ENCODE measurements at regions not wholly inside any gene's neighbourhood (a gene's known extent, or its start where the extent isn't known, plus 50 kb on each side); places are given as distances from the start of the nearest gene placed in this dataset.
A peak's percentile ranks its signal among the peaks of the same experiment; 100 is the strongest.
"Not testable (repeated sequence)": the region's sequence is repeated elsewhere in the genome, so short reads cannot be mapped to it uniquely, and the experiment has no call there.

DNA sequence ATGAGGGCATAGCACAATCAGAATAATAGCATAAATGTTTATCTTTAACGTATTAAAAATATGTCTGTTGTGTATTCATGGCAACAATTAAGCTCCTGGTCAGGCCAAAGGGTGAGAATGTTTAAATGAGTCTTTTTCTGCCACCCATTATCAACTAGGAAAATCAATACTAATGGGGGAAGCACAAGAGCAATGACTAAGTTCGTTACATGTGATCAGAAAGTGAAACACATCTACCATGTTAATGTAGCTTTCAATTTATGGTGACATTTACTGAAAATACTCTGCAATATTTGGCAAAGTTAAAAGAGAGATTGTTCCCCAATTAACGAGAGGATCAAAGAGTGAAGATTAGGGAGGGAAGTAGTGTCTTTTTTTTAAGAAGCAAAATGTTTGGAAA, 143.7 kb downstream of the NAA11 start:
- DNase-seq (ENCODE audit: low read depth), result no peak
- H3K4me3 ChIP-seq (ENCODE audit: low read depth, low read length), result no peak overlapping the region

DNA sequence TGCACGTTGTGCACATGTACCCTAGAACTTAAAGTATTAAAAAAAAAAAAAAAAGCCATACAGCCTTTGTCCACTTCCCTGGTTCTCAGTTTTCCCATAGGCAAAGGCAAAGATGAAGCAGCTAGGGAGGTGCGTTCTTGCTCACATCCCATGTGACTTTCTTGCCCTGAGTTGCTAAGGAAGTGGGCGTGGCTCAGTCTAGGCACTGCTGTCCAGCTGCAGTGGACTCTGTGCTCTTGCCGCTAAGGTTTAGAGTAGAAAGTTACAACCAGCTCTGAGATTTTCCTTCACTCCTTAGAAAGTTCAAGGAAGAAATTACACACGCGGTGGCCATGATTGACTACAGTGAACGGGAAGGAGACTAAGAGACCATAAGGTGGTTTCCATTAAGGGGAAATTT, 144.7 kb downstream of the NAA11 start:
- H3K4me3 ChIP-seq (ENCODE audit: low read depth, low read length), result no peak overlapping the region
- no peak for DNase-seq (ENCODE audit: low read depth)

DNA sequence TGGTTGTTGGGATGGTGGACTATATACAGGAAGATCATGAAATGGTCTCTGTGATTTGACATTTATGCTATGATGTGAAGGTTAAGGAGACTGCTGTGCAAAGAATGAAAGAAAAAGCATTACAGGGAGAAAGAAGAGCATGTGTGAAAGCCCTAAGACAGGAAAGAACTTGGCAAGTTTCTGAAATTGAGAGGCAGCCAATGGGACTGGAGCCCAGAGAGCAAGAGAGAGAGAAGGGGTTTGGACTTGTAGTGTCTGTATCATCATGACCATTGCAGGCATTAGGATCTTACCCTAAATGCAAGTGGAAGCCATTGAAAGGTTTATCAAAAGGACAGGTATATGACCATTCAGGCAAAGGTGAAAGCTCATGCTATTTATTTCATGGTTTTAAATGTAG, 147.1 kb downstream of the NAA11 start:
- H3K4me3 ChIP-seq (ENCODE audit: low read depth, low read length), result no peak overlapping the region
- DNase-seq (ENCODE audit: low read depth), result no peak

DNA sequence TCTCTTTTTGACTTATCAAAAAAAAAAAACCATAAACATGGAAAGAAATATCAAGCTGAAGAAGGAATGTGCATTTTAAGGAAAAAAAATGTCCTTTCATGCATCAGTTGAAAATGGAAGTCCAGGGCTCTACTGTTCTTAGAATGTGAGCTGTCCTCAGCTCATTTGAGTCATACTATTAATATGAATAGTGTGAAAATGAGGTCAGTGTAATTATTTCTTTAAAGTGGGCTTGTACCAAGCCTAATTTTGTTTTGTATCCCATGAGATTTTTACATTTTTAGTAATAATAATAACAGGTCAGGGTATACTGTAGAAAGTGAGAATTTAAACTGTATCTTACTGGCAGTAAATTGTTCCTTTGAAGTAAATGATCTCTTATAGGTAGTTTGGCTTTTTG, 148.5 kb downstream of the NAA11 start:
- no peak for DNase-seq (ENCODE audit: low read depth)
- no peak overlapping the region for H3K4me3 ChIP-seq (ENCODE audit: low read depth, low read length)

DNA sequence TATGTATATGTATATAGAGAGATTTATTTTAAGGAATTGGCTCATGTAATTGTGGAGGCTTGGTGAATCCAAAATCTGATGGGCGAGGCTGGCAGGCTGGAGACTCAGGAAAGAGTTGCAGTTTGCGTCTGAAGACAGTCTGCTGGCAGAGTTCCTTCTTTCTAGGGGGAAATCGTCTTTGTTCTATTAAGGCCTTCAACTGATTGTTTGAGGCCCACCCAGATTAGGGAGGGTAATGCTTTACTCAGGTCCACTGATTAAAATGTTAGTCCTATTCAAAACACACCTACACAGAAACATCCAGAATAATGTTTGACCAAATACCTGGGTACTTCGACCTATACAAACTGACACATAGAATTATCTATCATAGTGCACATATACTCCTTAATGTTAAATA, 149.5 kb downstream of the NAA11 start:
- no peak for DNase-seq (ENCODE audit: low read depth)
- H3K4me3 ChIP-seq (ENCODE audit: low read depth, low read length), result no peak overlapping the region

DNA sequence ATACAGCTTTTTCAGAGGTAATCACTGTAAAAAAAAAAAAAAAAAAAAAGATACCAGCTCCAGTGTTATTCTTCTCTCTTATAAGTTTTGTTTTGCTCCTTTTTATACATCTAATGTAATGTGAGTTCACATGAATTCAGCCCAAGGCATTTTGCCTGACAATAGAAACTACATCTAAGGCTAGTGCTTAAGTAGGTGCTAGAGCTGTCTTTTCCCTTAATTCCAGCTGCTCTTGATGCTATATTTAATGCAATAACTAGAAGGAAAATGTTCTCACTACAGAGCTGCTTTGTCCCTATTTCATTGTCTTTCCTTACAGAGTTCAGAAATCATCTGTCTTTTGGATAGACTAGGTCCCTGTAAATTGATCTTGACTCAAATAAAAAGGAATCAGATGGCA, 150.1 kb downstream of the NAA11 start:
- DNase-seq (ENCODE audit: low read depth), result no peak

DNA sequence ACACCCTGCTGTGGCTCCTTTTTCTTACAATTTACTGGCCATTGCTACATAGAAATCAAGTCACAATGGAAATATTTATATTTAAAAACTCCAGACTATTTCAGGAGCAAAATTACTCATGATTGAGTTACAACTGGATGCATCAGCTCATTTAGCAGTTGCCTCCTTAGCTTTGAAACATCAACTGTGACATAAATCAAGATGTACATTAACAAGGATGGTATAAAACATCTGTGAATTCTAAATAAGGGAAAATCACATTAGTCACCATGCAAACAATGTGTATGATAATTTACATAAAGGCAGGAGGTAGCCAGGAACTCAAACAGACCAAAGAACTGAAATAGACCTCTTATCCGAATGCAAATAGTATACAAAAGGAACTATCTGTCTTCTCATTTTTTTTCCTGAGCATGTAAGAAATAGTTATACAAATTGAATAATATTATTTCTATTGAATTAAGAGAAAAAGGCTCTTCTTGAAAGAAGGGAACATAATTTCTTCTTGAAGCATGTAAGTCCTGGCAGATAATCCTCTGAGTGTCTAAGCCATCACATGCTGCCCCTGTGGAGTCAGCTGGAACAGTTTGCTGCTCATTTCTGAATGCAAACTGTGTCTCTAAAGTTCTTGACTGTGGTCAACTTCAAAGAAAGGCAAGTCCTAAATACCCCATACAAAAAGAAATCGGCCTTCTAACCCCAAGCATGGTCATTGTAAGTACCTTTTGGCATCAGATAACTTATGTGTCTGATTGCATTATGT, 151.2 kb downstream of the NAA11 start:
- peak; percentile 1 for DNase-seq (ENCODE audit: low read depth)
- H3K4me3 ChIP-seq (ENCODE audit: low read depth, low read length), result no peak overlapping the region

More for the DNA sequence above, 150.1 kb downstream of the NAA11 start:
- no peak overlapping the region for H3K4me3 ChIP-seq (ENCODE audit: low read depth, low read length)

DNA sequence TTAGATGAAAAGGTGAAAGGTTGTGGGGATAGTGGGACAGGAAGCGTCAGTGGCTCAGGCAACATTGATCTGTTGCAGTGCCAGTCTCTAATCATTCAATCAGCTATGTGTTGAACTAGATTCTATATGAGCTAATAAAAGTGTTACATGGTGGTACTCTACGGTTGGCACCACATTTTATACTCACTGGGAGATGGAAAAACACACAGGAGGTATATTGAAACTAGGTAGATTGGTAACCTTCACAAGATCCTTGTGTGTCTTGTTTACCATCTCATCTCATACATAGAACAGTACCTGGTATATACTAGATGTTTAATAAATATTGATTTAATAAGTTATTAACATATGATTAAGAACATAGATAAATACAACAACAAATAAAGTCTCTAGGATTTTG, 152.7 kb downstream of the NAA11 start:
- H3K4me3 ChIP-seq (ENCODE audit: low read depth, low read length), result no peak overlapping the region
- no peak for DNase-seq (ENCODE audit: low read depth)

DNA sequence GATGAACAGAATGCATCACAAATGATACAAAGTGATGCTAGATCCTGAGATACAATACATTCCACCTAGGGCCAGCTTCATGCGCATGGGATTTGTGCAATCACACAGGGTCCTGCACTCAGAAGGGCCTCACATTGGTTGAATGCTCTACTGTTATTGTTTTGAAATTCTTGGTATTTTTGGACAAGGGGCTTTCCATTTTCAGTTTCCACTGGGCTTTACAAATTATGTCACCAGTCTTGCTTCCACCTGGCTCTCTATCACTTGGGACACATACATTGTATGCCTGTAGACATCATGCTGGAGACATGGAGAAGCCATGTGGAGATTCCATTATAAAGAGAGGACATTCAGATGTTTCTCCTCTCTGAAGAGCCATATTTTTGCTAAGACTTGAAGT, 155.8 kb downstream of the NAA11 start:
- no peak for DNase-seq (ENCODE audit: low read depth)
- H3K4me3 ChIP-seq (ENCODE audit: low read depth, low read length), result no peak overlapping the region

DNA sequence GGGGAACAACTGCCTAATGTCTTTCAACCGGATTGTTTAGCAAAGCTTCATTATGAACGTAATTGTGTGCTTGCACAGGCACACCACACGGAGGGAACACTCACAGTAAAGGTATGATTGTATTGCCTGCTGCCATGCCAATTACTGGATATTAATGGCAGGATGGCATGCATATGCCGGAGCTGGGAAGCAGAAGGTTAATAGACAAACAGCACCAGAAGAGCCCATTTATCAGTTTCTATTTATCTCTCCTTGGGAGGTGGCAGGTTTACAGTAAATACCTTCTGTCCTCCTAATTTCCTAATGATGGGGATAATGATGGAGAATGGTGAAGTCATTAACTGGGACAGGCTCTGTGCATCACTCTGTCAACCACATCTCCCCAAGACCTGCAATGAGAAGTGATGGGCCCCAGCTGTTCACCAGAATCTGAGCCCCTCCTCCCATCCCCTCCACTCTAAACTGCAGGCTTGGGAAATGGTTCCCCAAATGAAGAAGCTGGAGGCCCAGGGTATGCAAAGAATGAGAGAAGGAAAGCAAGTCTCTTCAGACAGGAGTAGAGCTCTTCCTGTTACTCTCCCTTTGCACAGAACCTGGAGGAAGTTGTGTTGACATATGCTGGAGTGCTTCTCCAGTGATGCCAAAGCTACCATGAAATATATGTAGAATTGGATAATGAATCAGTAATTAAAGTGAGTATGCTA, 160.8 kb downstream of the NAA11 start:
- DNase-seq (ENCODE audit: low read depth), result no peak
- no peak overlapping the region for H3K4me3 ChIP-seq (ENCODE audit: low read depth, low read length)

DNA sequence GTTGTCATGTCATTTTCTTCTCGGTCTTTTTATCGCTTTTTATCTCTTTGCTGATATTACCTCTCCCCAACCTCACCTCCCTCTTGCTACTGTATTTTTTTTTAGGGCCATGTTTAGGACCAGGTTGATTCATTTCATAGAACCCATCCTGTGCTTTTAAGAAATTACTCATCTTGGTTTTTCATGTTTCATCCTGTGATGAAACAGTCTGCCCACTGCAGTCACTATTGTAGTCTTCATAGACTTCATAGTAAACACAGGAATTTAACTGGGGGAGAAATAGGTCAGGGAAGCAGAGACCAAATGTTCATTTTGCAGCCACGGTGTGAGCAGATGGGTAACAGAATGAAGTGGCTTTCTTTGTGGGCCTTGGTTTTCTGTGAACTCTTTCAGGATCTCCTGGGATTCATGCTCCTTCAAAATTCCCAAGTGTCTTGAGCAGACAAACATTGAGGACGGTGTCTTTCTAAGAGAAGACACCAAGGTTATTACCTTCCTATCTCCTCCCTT, 161.8 kb downstream of the NAA11 start:
- H3K4me3 ChIP-seq (ENCODE audit: low read depth, low read length), result no peak overlapping the region
- DNase-seq (ENCODE audit: low read depth), result no peak

DNA sequence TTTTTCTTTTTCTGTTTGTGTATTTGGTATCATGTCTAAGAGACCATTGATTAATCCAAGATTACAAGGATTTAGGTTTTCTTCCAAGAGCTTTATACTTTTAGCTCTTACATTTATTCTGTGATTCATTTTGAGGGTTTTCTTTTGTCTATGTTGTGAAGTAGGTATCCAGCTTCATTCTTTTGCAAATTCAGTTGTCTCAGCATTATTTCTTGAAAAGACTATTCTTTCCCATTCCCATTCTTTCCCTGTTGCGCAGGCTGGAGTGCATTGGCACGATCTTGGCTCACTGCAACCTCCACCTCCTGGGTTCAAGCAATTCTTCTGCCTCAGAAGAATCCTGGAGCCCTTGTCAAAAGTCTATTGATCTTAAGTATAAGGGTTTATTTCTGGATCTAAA, 164.9 kb downstream of the NAA11 start:
- H3K4me3 ChIP-seq (ENCODE audit: low read depth, low read length), result no peak overlapping the region

DNA sequence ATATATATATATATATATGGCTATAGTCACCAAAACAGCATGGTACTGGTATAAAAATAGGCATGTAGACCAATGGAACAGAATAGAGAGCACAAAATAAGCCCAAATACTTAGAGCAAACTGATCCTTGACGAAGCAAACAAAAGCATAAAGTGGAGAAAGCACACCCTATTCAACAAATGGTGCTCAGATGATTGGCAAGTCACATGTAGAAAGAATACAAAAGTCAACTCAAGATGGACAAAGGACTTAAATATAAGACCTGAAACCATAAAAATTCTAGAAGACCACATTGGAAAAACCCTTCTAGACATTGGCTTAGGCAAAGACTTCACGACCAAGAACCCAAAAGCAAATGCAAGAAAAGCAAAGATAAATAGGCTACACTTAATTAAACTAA, 167.2 kb downstream of the NAA11 start:
- not testable (repeated sequence) for DNase-seq (ENCODE audit: low read depth); H3K4me3 ChIP-seq (ENCODE audit: low read depth, low read length)

More for the DNA sequence above, 164.9 kb downstream of the NAA11 start:
- DNase-seq (ENCODE audit: low read depth), result no peak

DNA sequence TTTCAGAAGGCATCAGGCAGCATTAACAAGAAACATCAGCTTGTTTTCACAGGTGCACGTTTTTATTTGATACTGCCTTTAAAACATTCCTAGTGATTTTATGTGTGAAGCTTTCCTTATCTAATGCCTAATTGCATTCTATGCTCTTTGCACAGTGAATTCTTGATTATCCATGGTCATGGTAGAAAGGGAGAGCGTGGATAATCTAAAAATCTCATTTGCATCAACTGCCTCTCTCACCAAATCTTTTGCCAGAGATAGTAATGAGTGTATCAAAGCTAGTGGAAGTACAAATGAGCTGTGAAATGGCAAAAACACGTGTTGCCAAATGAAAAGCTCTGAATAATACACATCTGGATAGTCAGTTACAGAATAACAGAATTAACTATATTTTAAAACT, 170.5 kb downstream of the NAA11 start:
- no peak for DNase-seq (ENCODE audit: low read depth)
- H3K4me3 ChIP-seq (ENCODE audit: low read depth, low read length), result no peak overlapping the region

DNA sequence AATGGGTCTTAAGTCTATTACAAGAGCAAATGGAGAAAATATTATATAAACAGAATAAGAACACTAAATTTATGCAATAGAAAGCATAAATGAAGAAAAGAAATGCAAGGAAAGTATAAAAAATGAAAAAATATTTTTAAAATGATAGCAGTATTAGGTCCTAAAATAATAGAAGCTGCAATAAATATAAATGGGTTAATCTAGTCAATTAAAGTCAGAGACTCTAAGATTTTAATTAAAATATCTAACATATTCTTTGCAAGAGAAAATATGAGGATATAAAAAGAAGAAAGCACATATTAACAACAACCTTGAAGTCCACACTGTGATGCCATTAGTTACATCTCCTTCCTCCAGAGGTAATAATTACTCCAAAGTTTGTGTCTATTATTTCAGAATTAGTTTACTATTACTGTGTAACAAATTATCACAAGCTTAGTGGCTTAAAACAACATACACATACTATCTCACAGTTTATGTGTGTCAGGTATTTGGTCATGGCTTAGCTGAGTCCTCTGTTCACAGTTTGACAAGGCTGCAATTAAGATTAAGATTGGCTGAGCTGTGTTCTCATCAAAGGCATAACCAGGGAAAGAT, 174.9 kb downstream of the NAA11 start:
- no peak overlapping the region for H3K4me3 ChIP-seq (ENCODE audit: low read depth, low read length)
- no peak for DNase-seq (ENCODE audit: low read depth)

DNA sequence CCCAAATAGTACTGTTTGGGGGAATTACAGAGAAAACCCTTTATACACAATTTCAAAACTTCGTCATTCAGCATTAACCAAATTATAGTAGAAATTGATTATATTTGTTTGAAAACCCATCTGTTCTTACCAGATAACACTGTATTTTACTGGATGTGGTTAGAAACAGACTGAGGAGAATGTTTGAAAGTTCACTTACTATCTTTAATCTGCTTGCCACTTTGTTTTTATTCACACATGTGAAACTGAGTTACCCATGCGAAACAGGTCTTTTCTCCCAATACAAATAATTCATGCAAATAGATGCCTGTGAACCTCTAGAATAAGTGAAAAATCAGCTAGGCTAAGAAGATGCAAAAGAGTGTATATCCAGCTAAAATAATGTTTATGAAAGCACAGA, 177.5 kb downstream of the NAA11 start:
- no peak for DNase-seq (ENCODE audit: low read depth)
- no peak overlapping the region for H3K4me3 ChIP-seq (ENCODE audit: low read depth, low read length)

DNA sequence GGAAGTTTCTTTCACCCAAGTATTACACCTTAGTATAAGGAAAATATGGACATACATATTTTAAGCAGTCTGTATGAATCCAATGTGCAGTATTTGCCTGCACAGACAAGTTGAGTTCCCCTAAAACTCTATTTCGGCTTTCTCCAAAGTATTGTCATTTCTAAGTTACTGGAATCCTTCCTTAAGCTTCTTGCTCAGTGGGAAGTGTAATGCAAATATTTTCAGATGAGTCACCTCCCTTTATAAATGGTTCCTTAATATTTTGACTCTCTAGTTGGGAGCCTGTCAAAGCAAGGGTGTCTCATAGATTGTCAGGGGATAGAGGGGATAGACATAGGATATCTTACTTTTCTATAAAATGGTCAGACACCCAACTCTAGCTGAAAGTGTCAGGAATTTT, 178.6 kb downstream of the NAA11 start:
- H3K4me3 ChIP-seq (ENCODE audit: low read depth, low read length), result no peak overlapping the region
- no peak for DNase-seq (ENCODE audit: low read depth)

DNA sequence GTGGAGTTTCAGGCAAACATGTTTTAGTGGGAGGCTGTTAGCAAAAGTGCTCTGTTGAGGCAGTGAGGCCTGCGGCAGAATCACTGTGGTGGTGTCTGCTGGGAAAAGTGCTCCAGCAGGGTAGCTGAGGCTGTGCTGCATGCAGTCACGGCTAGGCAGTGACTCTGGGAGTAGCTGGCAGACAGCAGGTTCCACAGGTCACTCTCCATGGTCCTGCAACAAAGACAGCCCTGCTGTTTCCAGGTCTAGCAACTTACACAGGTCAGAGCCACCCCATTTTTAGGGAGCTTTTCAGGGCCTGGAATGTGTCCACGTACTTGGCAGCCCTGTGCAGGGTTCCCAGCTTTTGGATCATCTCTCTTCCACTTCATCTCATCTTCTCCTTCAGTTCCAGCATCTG, 184.3 kb downstream of the NAA11 start:
- no peak overlapping the region for H3K4me3 ChIP-seq (ENCODE audit: low read depth, low read length)
- DNase-seq (ENCODE audit: low read depth), result no peak

DNA sequence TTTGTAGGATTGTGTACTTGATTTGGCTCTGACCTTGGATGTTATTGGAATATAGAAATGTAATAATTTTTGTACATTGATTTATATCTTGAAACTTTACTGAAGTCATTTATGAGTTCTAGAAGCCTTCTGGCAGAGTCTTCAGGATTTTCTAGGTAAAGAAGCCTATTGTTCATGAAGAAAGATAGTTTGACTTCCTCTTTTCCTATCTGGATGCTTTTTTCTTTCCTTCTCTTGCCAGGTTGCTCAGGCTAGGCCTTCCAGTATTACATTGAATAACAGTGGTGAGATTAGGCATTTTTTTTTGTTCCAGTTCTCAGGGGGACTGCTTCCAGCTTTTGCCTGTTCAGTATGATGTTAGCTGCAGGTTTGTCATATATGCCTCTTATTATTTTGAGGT, 191.1 kb downstream of the NAA11 start:
- no peak for DNase-seq (ENCODE audit: low read depth)
- H3K4me3 ChIP-seq (ENCODE audit: low read depth, low read length), result no peak overlapping the region

DNA sequence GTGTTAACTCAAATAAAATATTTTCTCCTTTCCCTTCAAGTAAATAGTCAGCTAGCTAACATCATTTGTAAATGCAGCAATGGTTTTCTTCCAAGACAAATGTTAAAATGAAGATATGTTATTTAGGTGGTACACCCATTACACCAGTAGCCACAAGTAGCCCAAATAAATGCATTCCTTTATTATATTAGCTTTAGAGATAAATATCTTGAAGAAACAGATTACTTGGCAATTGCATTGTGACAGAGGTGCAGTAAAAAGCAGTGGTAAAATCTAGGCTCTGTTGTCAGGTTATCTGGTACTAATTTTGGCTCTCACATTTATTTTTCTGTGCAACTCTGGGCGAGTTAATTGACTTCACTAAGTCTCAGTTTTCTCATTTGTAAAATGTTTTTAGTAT, 193.0 kb downstream of the NAA11 start:
- no peak for DNase-seq (ENCODE audit: low read depth)
- no peak overlapping the region for H3K4me3 ChIP-seq (ENCODE audit: low read depth, low read length)
